ENCODE measurements at regions not wholly inside any gene's neighbourhood (a gene's known extent, or its start where the extent isn't known, plus 50 kb on each side); places are given as distances from the start of the nearest gene placed in this dataset.

DNA sequence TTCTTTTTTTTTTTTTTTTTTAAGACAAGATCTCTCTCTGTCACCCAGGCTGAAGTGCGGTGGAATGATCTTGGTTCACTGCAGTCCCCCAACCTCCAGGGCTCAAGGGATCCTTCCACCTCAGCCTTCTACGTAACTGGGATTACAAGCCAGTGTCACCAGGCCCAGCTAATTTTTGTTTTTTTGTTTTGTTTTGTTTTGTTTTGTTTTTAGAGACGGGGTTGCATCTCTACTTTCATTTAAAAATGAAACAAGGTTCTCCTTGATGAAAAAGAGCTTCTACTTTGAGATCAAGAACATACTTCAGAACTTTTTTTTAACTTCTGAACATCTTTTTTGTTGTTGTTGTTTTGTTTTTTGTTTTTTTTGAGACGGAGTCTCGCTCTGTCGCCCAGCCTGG lies 121.7 kb upstream of the PRB2 start:
- TF ChIP-seq CTCF (IDR thresholded peaks at IDR 0.05), result no peak
- no peak for TF ChIP-seq EP300 (IDR thresholded peaks at IDR 0.05)
- TF ChIP-seq POLR2A (IDR thresholded peaks at IDR 0.05), result no peak
- H3K27ac ChIP-seq, result no peak overlapping the region
- H3K4me1 ChIP-seq (ENCODE audit: insufficient read depth), result no peaks in the 10 kb centered on the region
- no peak overlapping the region for H3K4me3 ChIP-seq
- H3K36me3 ChIP-seq, result no peaks in the 10 kb centered on the region
- no peaks in the 10 kb centered on the region for H3K9me3 ChIP-seq
- WGBS, 3 donors, result 81 to 87% (median 81%) methylated on average over 6 of the region's 6 CpGs
- no peak for DNase-seq
- no peaks in the 10 kb centered on the region for H3K27me3 ChIP-seq
- intact Hi-C loops (cut with DNase I), result no loop called here

GRCh38 chr12:11524446-11524845 lies 125.0 kb upstream of the ETV6 start:
- no peaks in the 10 kb centered on the region for H3K4me1 ChIP-seq (ENCODE audit: insufficient read depth)
- no peak overlapping the region for H3K27ac ChIP-seq
- H3K27me3 ChIP-seq, result no peaks in the 10 kb centered on the region
- TF ChIP-seq POLR2A (IDR thresholded peaks at IDR 0.05) (no peak), CTCF (IDR thresholded peaks at IDR 0.05) (no peak), EP300 (IDR thresholded peaks at IDR 0.05) (no peak)
- intact Hi-C loops (cut with DNase I), result no loop called here
- no peak for DNase-seq
- no peaks in the 10 kb centered on the region for H3K9me3 ChIP-seq
- H3K36me3 ChIP-seq, result no peaks in the 10 kb centered on the region
- H3K4me3 ChIP-seq, result no peak overlapping the region
- 69 to 78% (median 73%) methylated on average over 1 of the region's 1 CpG for WGBS, 3 donors

DNA sequence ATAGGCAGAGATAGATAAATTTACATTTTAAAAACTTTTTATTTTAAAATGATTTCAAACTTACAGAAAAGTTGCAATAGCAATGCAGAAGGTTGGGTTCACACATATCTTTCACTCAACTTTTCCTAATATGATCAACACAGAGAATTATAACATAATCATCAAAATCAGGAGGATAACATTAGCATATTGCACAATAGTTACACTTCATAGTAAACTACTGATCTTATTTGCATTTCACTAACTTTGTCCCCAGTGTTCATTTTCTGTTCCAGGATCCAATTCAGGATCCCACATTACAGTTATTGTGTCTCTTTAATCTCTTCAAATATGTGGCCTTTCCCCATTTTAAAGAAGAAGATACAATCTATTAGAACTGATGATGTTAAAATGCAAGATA lies 115.4 kb upstream of the ETV6 start:
- Histone ChIP-seq H3K27me3 (no peaks in the 10 kb centered on the region), H3K4me3 (no peak overlapping the region), H3K27ac (no peak overlapping the region), H3K36me3 (no peaks in the 10 kb centered on the region), H3K9me3 (no peaks in the 10 kb centered on the region), H3K4me1 (ENCODE audit: insufficient read depth) (no peaks in the 10 kb centered on the region)
- TF ChIP-seq EP300 (IDR thresholded peaks at IDR 0.05) (no peak), CTCF (IDR thresholded peaks at IDR 0.05) (no peak), POLR2A (IDR thresholded peaks at IDR 0.05) (no peak)
- intact Hi-C loops (cut with DNase I), result no loop called here
- DNase-seq, result no peak

- WGBS, 3 donors, result 79 to 87% (median 81%) methylated on average over 4 of the region's 4 CpGs
- intact Hi-C loops (cut with DNase I), result no loop called here
- TF ChIP-seq EP300 (IDR thresholded peaks at IDR 0.05) (no peak), POLR2A (IDR thresholded peaks at IDR 0.05) (no peak), CTCF (IDR thresholded peaks at IDR 0.05) (no peak)
Observed at GRCh38 chr12:11535127-11535526, 114.3 kb upstream of the ETV6 start.

DNA sequence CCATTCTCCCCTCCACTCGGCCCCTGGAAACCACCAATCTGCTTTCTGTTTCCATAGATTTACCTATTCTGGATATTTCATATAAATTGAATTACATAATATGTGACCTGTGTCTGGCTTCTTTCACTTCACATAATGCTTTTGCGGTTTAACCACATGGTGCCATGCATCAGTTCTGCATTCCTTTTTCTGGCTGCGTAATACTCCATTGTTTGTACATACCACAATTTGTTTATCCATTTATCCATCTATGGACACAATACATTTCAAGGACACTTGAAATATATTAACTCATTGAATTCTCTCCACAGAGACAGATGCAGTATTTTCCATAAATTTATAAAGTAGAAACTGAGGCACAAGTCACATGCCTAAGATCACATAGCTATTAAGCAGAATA lies 110.3 kb upstream of the ETV6 start:
- no peaks in the 10 kb centered on the region for H3K27me3 ChIP-seq
- 95 to 96% (median 95%) methylated on average over 3 of the region's 3 CpGs for WGBS, 3 donors
- H3K9me3 ChIP-seq, result no peaks in the 10 kb centered on the region
- TF ChIP-seq CTCF (IDR thresholded peaks at IDR 0.05) (no peak), POLR2A (IDR thresholded peaks at IDR 0.05) (no peak), EP300 (IDR thresholded peaks at IDR 0.05) (no peak)
- no peak overlapping the region for H3K27ac ChIP-seq
- no peak overlapping the region for H3K4me3 ChIP-seq
- H3K4me1 ChIP-seq (ENCODE audit: insufficient read depth), result peaks cover 2% of the 10 kb centered on the region
- no peak for DNase-seq
- intact Hi-C loops (cut with DNase I), result no loop called here
- no peaks in the 10 kb centered on the region for H3K36me3 ChIP-seq

More at GRCh38 chr12:11535127-11535526, 114.3 kb upstream of the ETV6 start:
- no peak for DNase-seq
- no peaks in the 10 kb centered on the region for H3K9me3 ChIP-seq
- H3K27ac ChIP-seq, result no peak overlapping the region
- no peaks in the 10 kb centered on the region for H3K4me1 ChIP-seq (ENCODE audit: insufficient read depth)
- no peak overlapping the region for H3K4me3 ChIP-seq
- no peaks in the 10 kb centered on the region for H3K36me3 ChIP-seq
- H3K27me3 ChIP-seq, result no peaks in the 10 kb centered on the region

Measured in ovary (tissue), 7 donors.